Upper lobe of left lung (tissue), 6 donors: ENCODE measurements at regions not wholly inside any gene's neighbourhood (a gene's known extent, or its start where the extent isn't known, plus 50 kb on each side); places are given as distances from the start of the nearest gene placed in this dataset.

Experiments used
- ATAC-seq, 2 donors: fragments of 200-7000 bp; cut with Tn5 transposase; one replicate each; pipeline ENCODE4 v1.9.1; 2022; ENCODE audit warnings: mild to moderate bottlenecking in 2 of 2, moderate library complexity in 2 of 2; ENCODE audit not compliant: low FRiP score in 2 of 2
- DNase-seq, 2 donors: peaks; one replicate each; pipeline ENCODE4 v3.0.0-alpha.2; 2019 to 2020
- H3K27ac ChIP-seq, 4 donors: fragments of 200-600 bp; sonication (generic); one replicate each; pipeline ENCODE4 v1.5.1; 2016 to 2019
- H3K27me3 ChIP-seq, 4 donors: fragments of 200-600 bp; sonication (generic); one replicate each; pipeline ENCODE4 v1.5.1; 2017 to 2019
- H3K36me3 ChIP-seq, 4 donors: fragments of 200-600 bp; sonication (generic); one replicate each; pipeline ENCODE4 v1.5.1; 2016 to 2019
- H3K4me1 ChIP-seq, 4 donors: fragments of 200-600 bp; sonication (generic); one replicate each; pipeline ENCODE4 v1.5.1; 2018 to 2019
- H3K4me3 ChIP-seq, 4 donors: fragments of 200-600 bp; sonication (generic); one replicate each; pipeline ENCODE4 v1.5.1; 2017 to 2019; ENCODE audit warnings: mild to moderate bottlenecking in 2 of 4, moderate library complexity in 1 of 4
- H3K9me3 ChIP-seq, 4 donors: fragments of 200-600 bp; sonication (generic); one replicate each; pipeline ENCODE4 v1.5.1; 2018 to 2019
- EP300 ChIP-seq, 4 donors: sonication (generic); formaldehyde crosslinking; IDR thresholded peaks; one replicate each; pipeline ENCODE4 v1.5.1; 2017; ENCODE audit warnings: antibody characterized with exemption in 4 of 4, control low read depth in 2 of 4
- POLR2A ChIP-seq, 4 donors: fragments of 450-650 bp; IDR thresholded peaks; one replicate each; pipeline ENCODE4 v1.5.1; 2016 to 2017; ENCODE audit warnings: antibody characterized with exemption in 4 of 4, mild to moderate bottlenecking in 2 of 4
- POLR2AphosphoS5 ChIP-seq, 2 donors: sonication (generic); formaldehyde crosslinking; IDR thresholded peaks; one replicate each; pipeline ENCODE4 v1.5.1; 2017; ENCODE audit warnings: antibody characterized with exemption in 2 of 2
- WGBS, 2 donors: methylation state at CpG; one replicate each; pipeline ENCODE4 v1.1.5; 2017 to 2018; 5-methylcytosine and 5-hydroxymethylcytosine counted together
- TF ChIP-seq, protein P1 (sequence below), 6 experiments: fragments of 450-650 bp in 4 of 6; fragments of 200-600 bp in 2 of 6; sonication (generic) in 2 of 6; IDR thresholded peaks; one replicate each; pipeline ENCODE4 v1.5.1; 2016 to 2019; ENCODE audit warnings: antibody characterized with exemption in 6 of 6
- donor health status: DM: no; HTN: no; CAD: no; lungs with moderate emphysema.
- donor health status: DM: no; HTN: yes; CAD: no; lungs with severe emphysema.

DNA sequence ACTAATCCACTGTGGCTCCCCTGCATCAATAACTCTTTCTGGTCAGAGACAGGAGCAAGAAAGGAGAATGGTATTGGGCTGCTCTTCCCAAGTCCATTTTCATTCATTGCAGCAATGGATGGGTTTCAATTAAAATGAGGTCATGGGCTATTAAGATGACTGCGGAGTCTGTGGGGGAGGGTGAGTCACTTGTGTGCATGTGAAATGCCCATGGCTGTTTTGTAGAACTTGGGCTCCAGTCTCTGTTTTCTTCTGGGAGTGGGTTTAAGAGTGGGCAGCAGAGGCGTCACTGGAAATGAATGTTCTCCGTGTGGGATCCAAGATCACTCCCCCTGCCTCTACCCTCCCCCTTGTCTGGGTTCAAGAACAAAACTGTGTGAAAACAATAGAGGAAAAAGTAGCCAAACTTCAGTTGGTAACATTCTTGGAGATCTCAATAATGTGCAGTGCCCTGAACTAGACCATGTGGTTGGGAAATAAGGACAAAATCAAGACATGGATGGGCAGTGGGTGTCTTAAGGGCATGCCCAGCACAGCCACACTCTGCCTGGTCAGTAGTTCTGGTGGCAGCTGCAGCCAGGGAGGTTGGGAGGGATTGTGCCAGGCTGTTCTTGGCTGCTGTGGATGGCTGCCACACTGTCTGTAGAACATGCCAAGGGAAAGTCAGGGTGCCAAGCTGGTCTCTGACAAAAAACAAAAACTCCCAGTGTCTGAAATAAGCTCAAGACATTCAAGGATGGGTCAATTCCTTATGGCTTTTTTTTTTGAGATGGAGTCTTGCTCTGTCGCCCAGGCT lies 68.2 kb upstream of the CXCR4 start:
- WGBS, 2 donors, result 92 to 96% methylated on average over 4 of the region's 4 CpGs
- no peak for ATAC-seq
- TF ChIP-seq, protein P1, sequence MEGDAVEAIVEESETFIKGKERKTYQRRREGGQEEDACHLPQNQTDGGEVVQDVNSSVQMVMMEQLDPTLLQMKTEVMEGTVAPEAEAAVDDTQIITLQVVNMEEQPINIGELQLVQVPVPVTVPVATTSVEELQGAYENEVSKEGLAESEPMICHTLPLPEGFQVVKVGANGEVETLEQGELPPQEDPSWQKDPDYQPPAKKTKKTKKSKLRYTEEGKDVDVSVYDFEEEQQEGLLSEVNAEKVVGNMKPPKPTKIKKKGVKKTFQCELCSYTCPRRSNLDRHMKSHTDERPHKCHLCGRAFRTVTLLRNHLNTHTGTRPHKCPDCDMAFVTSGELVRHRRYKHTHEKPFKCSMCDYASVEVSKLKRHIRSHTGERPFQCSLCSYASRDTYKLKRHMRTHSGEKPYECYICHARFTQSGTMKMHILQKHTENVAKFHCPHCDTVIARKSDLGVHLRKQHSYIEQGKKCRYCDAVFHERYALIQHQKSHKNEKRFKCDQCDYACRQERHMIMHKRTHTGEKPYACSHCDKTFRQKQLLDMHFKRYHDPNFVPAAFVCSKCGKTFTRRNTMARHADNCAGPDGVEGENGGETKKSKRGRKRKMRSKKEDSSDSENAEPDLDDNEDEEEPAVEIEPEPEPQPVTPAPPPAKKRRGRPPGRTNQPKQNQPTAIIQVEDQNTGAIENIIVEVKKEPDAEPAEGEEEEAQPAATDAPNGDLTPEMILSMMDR (IDR thresholded peaks at IDR 0.05), result no peak
- no peak for TF ChIP-seq POLR2A (IDR thresholded peaks at IDR 0.05)
- TF ChIP-seq POLR2AphosphoS5 (IDR thresholded peaks at IDR 0.05), result no peak
- no peak for TF ChIP-seq EP300 (IDR thresholded peaks at IDR 0.05)

GRCh38 chr2:136183097-136183496 lies 65.1 kb upstream of the CXCR4 start:
- no peak for ATAC-seq

More for the DNA sequence above, 68.2 kb upstream of the CXCR4 start:
- no peaks in the 10 kb centered on the region for H3K9me3 ChIP-seq
- H3K4me3 ChIP-seq, result no peak overlapping the region
- no peaks in the 10 kb centered on the region for H3K27me3 ChIP-seq
- H3K4me1 ChIP-seq, result no peaks in the 10 kb centered on the region
- H3K27ac ChIP-seq, result no peak overlapping the region
- H3K36me3 ChIP-seq, result no peaks in the 10 kb centered on the region
- DNase-seq, result no peak

DNA sequence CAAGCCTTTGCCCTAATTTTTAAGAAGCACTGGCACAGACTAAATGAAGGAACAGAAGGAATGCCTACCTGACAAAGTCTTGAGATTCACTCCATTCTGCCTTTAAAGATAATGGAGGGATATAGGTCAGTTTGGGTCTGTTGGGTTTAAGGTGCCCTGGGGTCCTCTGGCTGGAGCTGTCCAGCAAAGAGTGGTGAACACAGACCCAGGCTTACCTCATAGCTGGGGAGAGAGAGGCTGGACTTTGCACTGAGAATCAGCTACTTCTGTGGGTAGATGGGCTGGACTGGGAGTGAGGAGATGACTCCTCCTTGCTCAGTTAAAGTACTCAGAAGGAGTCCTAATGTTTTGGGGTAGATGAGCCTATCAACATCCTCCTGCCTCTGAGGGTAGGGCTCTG lies 64.4 kb upstream of the CXCR4 start:
- H3K4me3 ChIP-seq, result no peak overlapping the region
- H3K9me3 ChIP-seq, result no peaks in the 10 kb centered on the region
- H3K36me3 ChIP-seq, result no peaks in the 10 kb centered on the region
- ATAC-seq, result no peak
- no peak overlapping the region for H3K27ac ChIP-seq
- no peaks in the 10 kb centered on the region for H3K27me3 ChIP-seq
- TF ChIP-seq EP300 (IDR thresholded peaks at IDR 0.05) (no peak), POLR2AphosphoS5 (IDR thresholded peaks at IDR 0.05) (no peak), POLR2A (IDR thresholded peaks at IDR 0.05) (no peak)
- TF ChIP-seq, protein P1 (IDR thresholded peaks at IDR 0.05), result no peak
- H3K4me1 ChIP-seq, result no peaks in the 10 kb centered on the region
- DNase-seq, result no peak

More at GRCh38 chr2:136183097-136183496, 65.1 kb upstream of the CXCR4 start:
- Histone ChIP-seq H3K4me1 (no peaks in the 10 kb centered on the region), H3K4me3 (no peak overlapping the region), H3K27ac (no peak overlapping the region), H3K36me3 (no peaks in the 10 kb centered on the region), H3K9me3 (no peaks in the 10 kb centered on the region), H3K27me3 (no peaks in the 10 kb centered on the region)
- DNase-seq, result no peak
- TF ChIP-seq POLR2A (IDR thresholded peaks at IDR 0.05) (no peak), EP300 (IDR thresholded peaks at IDR 0.05) (no peak), POLR2AphosphoS5 (IDR thresholded peaks at IDR 0.05) (no peak)
- TF ChIP-seq, protein P1 (IDR thresholded peaks at IDR 0.05), result no peak
- 29 to 39% methylated on average over 3 of the region's 3 CpGs for WGBS, 2 donors

DNA sequence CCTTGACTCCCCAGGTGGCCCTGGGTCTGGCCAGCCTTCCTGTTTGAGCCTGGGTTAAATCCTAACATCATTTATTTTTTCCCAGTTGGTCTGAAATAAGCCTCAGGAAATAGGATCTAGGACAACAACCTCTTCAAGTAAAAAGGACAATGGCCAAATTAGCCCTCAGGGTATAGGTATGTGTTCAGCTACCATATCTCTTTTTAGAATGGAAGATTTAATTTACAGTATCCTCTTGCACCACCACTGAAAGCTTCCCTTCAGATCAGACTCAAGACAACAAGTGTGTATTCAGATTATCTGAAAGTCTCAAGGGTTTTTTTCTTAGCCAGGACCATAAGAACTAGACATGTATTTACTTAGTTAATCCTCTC lies 61.6 kb upstream of the CXCR4 start:
- H3K27ac ChIP-seq, result no peak overlapping the region
- H3K4me1 ChIP-seq, result no peaks in the 10 kb centered on the region
- no peaks in the 10 kb centered on the region for H3K36me3 ChIP-seq
- no peaks in the 10 kb centered on the region for H3K27me3 ChIP-seq
- H3K4me3 ChIP-seq, result no peak overlapping the region
- TF ChIP-seq POLR2A (IDR thresholded peaks at IDR 0.05) (no peak), EP300 (IDR thresholded peaks at IDR 0.05) (no peak)
- TF ChIP-seq, protein P1 (IDR thresholded peaks at IDR 0.05), result no peak
- DNase-seq (no peak), ATAC-seq (no peak)
- H3K9me3 ChIP-seq, result no peaks in the 10 kb centered on the region
